ENCODE measurements at regions not wholly inside any gene's neighbourhood (a gene's known extent, or its start where the extent isn't known, plus 50 kb on each side); places are given as distances from the start of the nearest gene placed in this dataset.

- H3K4me1 ChIP-seq (ENCODE audit: control insufficient read depth in 1 of 2, insufficient read depth in 1 of 2, low read depth in 1 of 2, low read length in 1 of 2), result peaks cover 35 to 54% of the 10 kb centered on the region in 2 experiments
- no peaks in the 10 kb centered on the region for H3K27me3 ChIP-seq
- H3K36me3 ChIP-seq, result no peaks in the 10 kb centered on the region
- H3K27ac ChIP-seq, result peak overlapping the region; percentile 70
- no peak overlapping the region for H3K4me3 ChIP-seq (ENCODE audit: low read depth in 1 of 2, low read length in 1 of 2)
- H3K9me3 ChIP-seq, result no peaks in the 10 kb centered on the region
- TF ChIP-seq CTCF (IDR thresholded peaks at IDR 0.05), result peak; percentile 82
These were observed 261.0 kb upstream of the CXCR4 start for GRCh38 chr2:136378712-136379595.

DNA sequence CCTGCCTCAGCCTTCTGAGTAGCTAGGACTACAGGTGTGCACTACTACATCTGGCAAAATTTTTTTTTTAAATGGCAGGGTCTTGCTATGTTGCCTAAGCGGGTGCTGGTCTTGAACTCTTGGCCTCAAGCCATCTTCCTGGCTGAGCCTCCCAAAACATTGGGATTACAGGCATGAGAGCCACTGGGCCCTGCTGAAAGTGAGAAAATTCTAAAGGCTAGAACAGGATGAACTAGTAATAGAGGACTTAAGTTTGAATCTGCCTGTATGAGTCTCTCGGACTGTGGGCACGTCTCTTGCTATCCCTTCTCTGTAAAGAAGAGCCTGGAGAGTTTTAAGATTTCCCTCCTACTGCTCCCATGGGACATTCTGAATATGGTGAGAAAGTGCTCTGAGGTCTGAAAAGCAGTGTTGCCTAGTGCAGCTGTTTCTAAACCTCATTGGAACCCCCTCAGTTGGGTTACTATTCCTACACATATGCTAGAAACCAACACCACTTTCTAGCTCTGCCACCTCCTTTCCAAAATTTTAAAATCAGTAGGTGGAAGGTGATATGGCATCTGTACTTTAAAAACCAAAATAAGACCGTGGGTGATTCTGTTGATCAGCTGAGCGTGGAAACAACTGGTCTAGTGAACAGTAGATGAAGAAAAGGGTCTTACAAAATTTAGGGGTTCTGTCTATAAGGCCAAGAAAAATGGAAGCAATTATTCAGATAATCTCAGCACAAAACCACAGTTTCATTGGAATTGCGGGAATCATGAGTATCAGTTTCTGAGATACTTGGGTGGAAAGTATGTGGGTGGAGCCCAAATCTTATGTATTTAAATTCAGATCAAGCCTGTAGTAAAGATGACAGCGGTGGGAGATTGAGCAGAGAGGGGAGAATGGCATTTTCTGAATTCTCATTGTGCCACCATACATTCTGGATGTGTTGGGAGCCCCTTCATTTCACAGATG is 259.8 kb upstream of the CXCR4 start:
- no peak for TF ChIP-seq CTCF (IDR thresholded peaks at IDR 0.05)
- no peak overlapping the region for H3K4me3 ChIP-seq (ENCODE audit: low read depth in 1 of 2, low read length in 1 of 2)
- peak overlapping the region; percentile 70 for H3K27ac ChIP-seq
- H3K4me1 ChIP-seq (ENCODE audit: control insufficient read depth in 1 of 2, insufficient read depth in 1 of 2, low read depth in 1 of 2, low read length in 1 of 2), result peaks cover 25 to 42% of the 10 kb centered on the region in 2 experiments
- H3K27me3 ChIP-seq, result no peaks in the 10 kb centered on the region
- no peaks in the 10 kb centered on the region for H3K36me3 ChIP-seq
- H3K9me3 ChIP-seq, result no peaks in the 10 kb centered on the region

DNA sequence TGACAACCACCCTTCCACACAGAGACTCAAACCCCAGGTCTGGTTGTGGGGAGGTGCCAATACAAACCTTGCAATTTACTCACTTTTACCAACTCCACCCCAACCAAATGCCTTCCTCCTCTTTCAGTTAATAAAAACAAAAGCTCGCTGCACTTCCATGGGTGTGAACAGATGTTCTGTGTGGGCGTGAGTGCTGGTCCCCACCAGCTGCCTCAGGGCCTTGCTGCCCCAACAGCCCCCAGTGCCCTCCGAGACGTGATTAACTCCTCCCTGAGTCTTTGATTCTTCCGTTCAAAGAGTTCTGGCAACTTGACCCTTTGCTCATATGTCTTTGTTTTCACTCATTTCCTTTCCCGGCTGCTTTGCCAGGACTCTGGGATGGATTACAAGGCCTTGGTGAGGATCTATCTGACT is 258.9 kb upstream of the CXCR4 start:
- no peak for TF ChIP-seq CTCF (IDR thresholded peaks at IDR 0.05)

GRCh38 chr2:136376211-136376610 is 258.3 kb upstream of the CXCR4 start:
- H3K9me3 ChIP-seq, result no peaks in the 10 kb centered on the region
- no peaks in the 10 kb centered on the region for H3K36me3 ChIP-seq
- H3K4me3 ChIP-seq (ENCODE audit: low read depth in 1 of 2, low read length in 1 of 2), result no peak overlapping the region
- no peak for TF ChIP-seq CTCF (IDR thresholded peaks at IDR 0.05)
- H3K27me3 ChIP-seq, result no peaks in the 10 kb centered on the region
- H3K4me1 ChIP-seq (ENCODE audit: control insufficient read depth in 1 of 2, insufficient read depth in 1 of 2, low read depth in 1 of 2, low read length in 1 of 2), result peaks cover 10 to 27% of the 10 kb centered on the region in 2 experiments
- peak overlapping the region; percentile 9 for H3K27ac ChIP-seq

More for the DNA sequence above, 258.9 kb upstream of the CXCR4 start:
- Histone ChIP-seq H3K9me3 (no peaks in the 10 kb centered on the region), H3K27me3 (no peaks in the 10 kb centered on the region), H3K36me3 (no peaks in the 10 kb centered on the region), H3K27ac (no peak overlapping the region), H3K4me1 (ENCODE audit: control insufficient read depth in 1 of 2, insufficient read depth in 1 of 2, low read depth in 1 of 2, low read length in 1 of 2) (peaks cover 16 to 33% of the 10 kb centered on the region in 2 experiments), H3K4me3 (ENCODE audit: low read depth in 1 of 2, low read length in 1 of 2) (no peak overlapping the region)

GRCh38 chr2:136375017-136375901 is 257.3 kb upstream of the CXCR4 start:
- Histone ChIP-seq H3K4me3 (ENCODE audit: low read depth in 1 of 2, low read length in 1 of 2) (no peak overlapping the region), H3K4me1 (ENCODE audit: control insufficient read depth in 1 of 2, insufficient read depth in 1 of 2, low read depth in 1 of 2, low read length in 1 of 2) (peaks cover 8 to 23% of the 10 kb centered on the region in 2 experiments), H3K9me3 (no peaks in the 10 kb centered on the region), H3K27me3 (no peaks in the 10 kb centered on the region), H3K27ac (peak overlapping the region; percentile 9), H3K36me3 (no peaks in the 10 kb centered on the region)
- TF ChIP-seq CTCF (IDR thresholded peaks at IDR 0.05), result no peak

All from neutrophil (primary cell).